IMR-90 (cell line): ENCODE measurements at regions not wholly inside any gene's neighbourhood (a gene's known extent, or its start where the extent isn't known, plus 50 kb on each side); places are given as distances from the start of the nearest gene placed in this dataset.

Experiments used
- BHLHE40 ChIP-seq: fragments of 150-350 bp; IDR thresholded peaks from 2 replicates; pipeline ENCODE4 v1.6.1; 2016; ENCODE audit warnings: mild to moderate bottlenecking, low read depth, low read length
- CEBPB ChIP-seq: IDR thresholded peaks from 2 replicates; pipeline ENCODE4 v1.6.1; 2012; ENCODE audit warnings: low read depth, low read length, improper control_type of control experiment
- CTCF ChIP-seq: conservative IDR thresholded peaks from 2 replicates; pipeline ENCODE4 v1.5.1; 2012; ENCODE audit warnings: mild to moderate bottlenecking, low read depth, low read length, improper control_type of control experiment
- MXI1 ChIP-seq: IDR thresholded peaks from 2 replicates; pipeline ENCODE4 v1.6.1; 2012; ENCODE audit warnings: low read depth, mild to moderate bottlenecking, low read length, moderate library complexity, borderline replicate concordance
- POLR2A ChIP-seq: IDR thresholded peaks from 2 replicates; pipeline ENCODE4 v1.6.1; 2012; ENCODE audit warnings: mild to moderate bottlenecking, low read depth, low read length
- RAD21 ChIP-seq: IDR thresholded peaks from 2 replicates; pipeline ENCODE4 v1.6.1; 2012; ENCODE audit warnings: low read length, improper control_type of control experiment
- RCOR1 ChIP-seq: IDR thresholded peaks from 2 replicates; pipeline ENCODE4 v1.6.1; 2012; ENCODE audit warnings: mild to moderate bottlenecking, low read length, improper control_type of control experiment; ENCODE audit not compliant: insufficient replicate concordance
- SMC3 ChIP-seq: fragments of 150-350 bp; IDR thresholded peaks from 2 replicates; pipeline ENCODE4 v1.6.1; 2016; ENCODE audit warnings: low read depth, mild to moderate bottlenecking, antibody characterized with exemption, low read length, moderate library complexity
- USF2 ChIP-seq: fragments of 150-350 bp; IDR thresholded peaks from 2 replicates; pipeline ENCODE4 v1.6.1; 2017; ENCODE audit warnings: mild to moderate bottlenecking, antibody characterized with exemption, low read length, low read depth

GRCh38 chr2:34306745-34307144 lies 707.6 kb upstream of the FAM98A start:
- TF ChIP-seq CTCF: no peak
- TF ChIP-seq POLR2A: no peak
- no peak for TF ChIP-seq SMC3
- TF ChIP-seq BHLHE40: no peak
- no peak for TF ChIP-seq RAD21
- no peak for TF ChIP-seq RCOR1
- TF ChIP-seq MXI1: no peak
- TF ChIP-seq USF2: no peak
- TF ChIP-seq CEBPB: no peak
